ENCODE measurements at regions not wholly inside any gene's neighbourhood (a gene's known extent, or its start where the extent isn't known, plus 50 kb on each side); places are given as distances from the start of the nearest gene placed in this dataset.

DNA sequence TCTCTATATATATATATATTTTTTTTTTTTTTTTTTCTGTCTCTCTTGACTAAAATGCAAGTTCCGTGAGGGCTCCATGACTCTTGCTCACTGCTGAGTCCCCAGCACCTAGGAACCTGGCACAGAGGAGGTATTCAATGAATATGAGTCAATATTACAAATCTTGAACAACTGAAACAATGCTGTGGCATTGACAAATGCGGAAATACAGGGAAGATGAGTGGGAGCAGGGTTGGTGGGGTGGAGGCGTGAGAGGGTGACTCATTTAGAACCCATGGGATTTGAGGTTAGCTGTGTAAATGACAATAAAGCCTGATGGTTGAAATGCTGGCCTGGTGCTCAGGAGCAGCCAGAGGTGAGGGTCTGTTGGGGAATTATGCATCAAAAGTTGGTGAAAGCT, 121.7 kb upstream of the FUT8 start:
- Histone ChIP-seq H3K4me2 (ENCODE audit: insufficient read depth, low read length) (no peak overlapping the region), H2AFZ (ENCODE audit: low read depth, low read length) (no peak overlapping the region), H3K4me1 (ENCODE audit: insufficient read depth, low read length) (peaks cover 15% of the 10 kb centered on the region), H3K79me2 (ENCODE audit: insufficient read depth, low read length) (no peaks in the 10 kb centered on the region), H3K36me3 (ENCODE audit: insufficient read depth, low read length) (no peaks in the 10 kb centered on the region), H4K20me1 (ENCODE audit: insufficient read depth, low read length) (no peaks in the 10 kb centered on the region), H3K9ac (ENCODE audit: low read depth, low read length) (no peak overlapping the region), H3K27me3 (ENCODE audit: insufficient read depth, low read length, poor library complexity) (no peaks in the 10 kb centered on the region), H3K4me3 (ENCODE audit: low read depth in 1 of 2, low read length in 2 of 2) (no peak overlapping the region), H3K9me3 (ENCODE audit: insufficient read depth, low read length, severe bottlenecking) (no peaks in the 10 kb centered on the region), H3K27ac (ENCODE audit: low read length) (no peak overlapping the region)
- DNase-seq (no peak), ATAC-seq (ENCODE audit: insufficient read depth, low read depth) (no peak)
- TF ChIP-seq, protein P1, sequence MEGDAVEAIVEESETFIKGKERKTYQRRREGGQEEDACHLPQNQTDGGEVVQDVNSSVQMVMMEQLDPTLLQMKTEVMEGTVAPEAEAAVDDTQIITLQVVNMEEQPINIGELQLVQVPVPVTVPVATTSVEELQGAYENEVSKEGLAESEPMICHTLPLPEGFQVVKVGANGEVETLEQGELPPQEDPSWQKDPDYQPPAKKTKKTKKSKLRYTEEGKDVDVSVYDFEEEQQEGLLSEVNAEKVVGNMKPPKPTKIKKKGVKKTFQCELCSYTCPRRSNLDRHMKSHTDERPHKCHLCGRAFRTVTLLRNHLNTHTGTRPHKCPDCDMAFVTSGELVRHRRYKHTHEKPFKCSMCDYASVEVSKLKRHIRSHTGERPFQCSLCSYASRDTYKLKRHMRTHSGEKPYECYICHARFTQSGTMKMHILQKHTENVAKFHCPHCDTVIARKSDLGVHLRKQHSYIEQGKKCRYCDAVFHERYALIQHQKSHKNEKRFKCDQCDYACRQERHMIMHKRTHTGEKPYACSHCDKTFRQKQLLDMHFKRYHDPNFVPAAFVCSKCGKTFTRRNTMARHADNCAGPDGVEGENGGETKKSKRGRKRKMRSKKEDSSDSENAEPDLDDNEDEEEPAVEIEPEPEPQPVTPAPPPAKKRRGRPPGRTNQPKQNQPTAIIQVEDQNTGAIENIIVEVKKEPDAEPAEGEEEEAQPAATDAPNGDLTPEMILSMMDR (IDR thresholded peaks at IDR 0.05; ENCODE audit: borderline replicate concordance, extremely low read depth, low read length, poor library complexity, severe bottlenecking), result no peak
- TF ChIP-seq EZH2 (IDR thresholded peaks at IDR 0.05; ENCODE audit: borderline replicate concordance, low read depth, low read length, severe bottlenecking), result no peak

DNA sequence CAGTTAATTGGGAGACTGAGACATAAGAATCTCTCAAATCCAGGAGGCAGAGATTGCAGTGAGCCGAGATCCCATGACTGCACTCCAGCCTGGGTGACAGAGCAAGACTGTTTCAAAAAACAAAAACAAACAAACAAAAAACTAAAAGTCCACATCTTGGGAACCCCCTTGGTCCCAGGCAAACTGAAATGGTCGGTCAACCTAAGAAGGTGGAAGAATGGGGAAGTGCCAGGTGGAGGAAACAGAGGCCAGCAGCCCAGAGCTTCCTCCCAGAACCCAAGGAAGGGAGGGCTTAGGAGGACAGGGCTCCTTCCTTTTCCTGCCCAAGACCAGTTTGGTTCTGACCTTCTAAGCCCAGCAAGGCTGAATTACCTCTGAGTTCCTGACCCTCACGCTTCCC, 121.0 kb upstream of the FUT8 start:
- TF ChIP-seq, protein P1 (IDR thresholded peaks at IDR 0.05; ENCODE audit: borderline replicate concordance, extremely low read depth, low read length, poor library complexity, severe bottlenecking), result no peak
- no peak for TF ChIP-seq EZH2 (IDR thresholded peaks at IDR 0.05; ENCODE audit: borderline replicate concordance, low read depth, low read length, severe bottlenecking)
- Histone ChIP-seq H2AFZ (ENCODE audit: low read depth, low read length) (no peak overlapping the region), H3K4me2 (ENCODE audit: insufficient read depth, low read length) (no peak overlapping the region), H3K27me3 (ENCODE audit: insufficient read depth, low read length, poor library complexity) (no peaks in the 10 kb centered on the region), H3K27ac (ENCODE audit: low read length) (no peak overlapping the region), H3K4me3 (ENCODE audit: low read depth in 1 of 2, low read length in 2 of 2) (no peak overlapping the region), H4K20me1 (ENCODE audit: insufficient read depth, low read length) (no peaks in the 10 kb centered on the region), H3K9me3 (ENCODE audit: insufficient read depth, low read length, severe bottlenecking) (no peaks in the 10 kb centered on the region), H3K36me3 (ENCODE audit: insufficient read depth, low read length) (no peaks in the 10 kb centered on the region), H3K9ac (ENCODE audit: low read depth, low read length) (no peak overlapping the region), H3K4me1 (ENCODE audit: insufficient read depth, low read length) (peaks cover 15% of the 10 kb centered on the region), H3K79me2 (ENCODE audit: insufficient read depth, low read length) (no peaks in the 10 kb centered on the region)
- DNase-seq (no peak), ATAC-seq (ENCODE audit: insufficient read depth, low read depth) (no peak)

DNA sequence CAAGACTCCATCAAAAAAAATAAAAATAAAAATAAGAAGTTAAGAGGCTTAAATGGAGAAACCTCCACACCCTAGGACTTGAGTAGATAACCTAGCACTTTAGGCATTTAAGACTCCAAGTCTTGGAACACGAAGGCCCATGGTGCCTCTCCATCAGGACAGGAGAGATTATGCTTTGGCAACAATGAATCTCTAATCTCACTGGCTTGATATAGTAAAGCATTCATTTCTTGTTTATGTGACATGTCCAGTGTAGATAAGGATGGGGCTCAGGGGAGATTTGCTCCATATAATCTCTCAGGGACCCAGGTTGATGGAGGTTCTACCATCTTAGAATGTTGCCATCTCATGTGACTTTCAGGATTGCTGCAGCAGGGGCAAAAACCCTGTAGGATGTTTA, 117.7 kb upstream of the FUT8 start:
- TF ChIP-seq EZH2 (IDR thresholded peaks at IDR 0.05; ENCODE audit: borderline replicate concordance, low read depth, low read length, severe bottlenecking), result no peak
- TF ChIP-seq, protein P1 (IDR thresholded peaks at IDR 0.05; ENCODE audit: borderline replicate concordance, extremely low read depth, low read length, poor library complexity, severe bottlenecking), result no peak
- H3K36me3 ChIP-seq (ENCODE audit: insufficient read depth, low read length), result no peaks in the 10 kb centered on the region
- H4K20me1 ChIP-seq (ENCODE audit: insufficient read depth, low read length), result no peaks in the 10 kb centered on the region
- H3K79me2 ChIP-seq (ENCODE audit: insufficient read depth, low read length), result no peaks in the 10 kb centered on the region
- H3K4me1 ChIP-seq (ENCODE audit: insufficient read depth, low read length), result no peaks in the 10 kb centered on the region; the same call in 1 of the 2 replicates
- ATAC-seq (ENCODE audit: insufficient read depth, low read depth) (no peak), DNase-seq (no peak)
- H2AFZ ChIP-seq (ENCODE audit: low read depth, low read length), result no peak overlapping the region
- no peak overlapping the region for H3K4me2 ChIP-seq (ENCODE audit: insufficient read depth, low read length)
- H3K9ac ChIP-seq (ENCODE audit: low read depth, low read length), result no peak overlapping the region
- H3K4me3 ChIP-seq (ENCODE audit: low read depth in 1 of 2, low read length in 2 of 2), result no peak overlapping the region
- H3K9me3 ChIP-seq (ENCODE audit: insufficient read depth, low read length, severe bottlenecking), result no peaks in the 10 kb centered on the region
- no peaks in the 10 kb centered on the region for H3K27me3 ChIP-seq (ENCODE audit: insufficient read depth, low read length, poor library complexity)
- H3K27ac ChIP-seq (ENCODE audit: low read length), result no peak overlapping the region

DNA sequence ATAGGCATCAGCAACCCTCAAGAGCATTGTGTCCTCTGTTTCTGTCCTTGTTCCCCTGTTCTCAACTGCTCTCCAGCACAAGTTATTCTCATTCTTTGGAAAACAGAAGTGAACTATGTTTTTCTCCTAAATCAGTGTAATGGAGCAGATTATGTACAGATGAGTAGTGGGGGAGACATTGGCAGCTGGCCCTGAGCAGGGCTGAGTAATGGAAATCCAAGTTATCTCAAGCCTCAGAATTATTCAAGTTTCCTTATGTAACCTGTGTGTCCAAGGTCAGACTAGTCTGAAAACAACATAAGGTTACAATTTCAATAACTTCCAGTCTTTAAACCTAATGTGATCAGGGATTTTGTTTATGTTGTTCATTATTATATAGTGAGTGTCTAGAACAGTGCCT, 116.1 kb upstream of the FUT8 start:
- Histone ChIP-seq H2AFZ (ENCODE audit: low read depth, low read length) (no peak overlapping the region), H3K4me2 (ENCODE audit: insufficient read depth, low read length) (no peak overlapping the region), H3K4me3 (ENCODE audit: low read depth in 1 of 2, low read length in 2 of 2) (no peak overlapping the region), H3K27me3 (ENCODE audit: insufficient read depth, low read length, poor library complexity) (no peaks in the 10 kb centered on the region), H3K79me2 (ENCODE audit: insufficient read depth, low read length) (no peaks in the 10 kb centered on the region), H3K4me1 (ENCODE audit: insufficient read depth, low read length) (no peaks in the 10 kb centered on the region; the same call in 1 of the 2 replicates), H3K36me3 (ENCODE audit: insufficient read depth, low read length) (no peaks in the 10 kb centered on the region), H4K20me1 (ENCODE audit: insufficient read depth, low read length) (no peaks in the 10 kb centered on the region), H3K27ac (ENCODE audit: low read length) (no peak overlapping the region), H3K9me3 (ENCODE audit: insufficient read depth, low read length, severe bottlenecking) (no peaks in the 10 kb centered on the region), H3K9ac (ENCODE audit: low read depth, low read length) (no peak overlapping the region)
- TF ChIP-seq, protein P1 (IDR thresholded peaks at IDR 0.05; ENCODE audit: borderline replicate concordance, extremely low read depth, low read length, poor library complexity, severe bottlenecking), result no peak
- TF ChIP-seq EZH2 (IDR thresholded peaks at IDR 0.05; ENCODE audit: borderline replicate concordance, low read depth, low read length, severe bottlenecking), result no peak
- ATAC-seq (ENCODE audit: insufficient read depth, low read depth), result no peak
- DNase-seq, result no peak

Data from DND-41 (cell line).